ENCODE measurements at regions not wholly inside any gene's neighbourhood (a gene's known extent, or its start where the extent isn't known, plus 50 kb on each side); places are given as distances from the start of the nearest gene placed in this dataset.

DNA sequence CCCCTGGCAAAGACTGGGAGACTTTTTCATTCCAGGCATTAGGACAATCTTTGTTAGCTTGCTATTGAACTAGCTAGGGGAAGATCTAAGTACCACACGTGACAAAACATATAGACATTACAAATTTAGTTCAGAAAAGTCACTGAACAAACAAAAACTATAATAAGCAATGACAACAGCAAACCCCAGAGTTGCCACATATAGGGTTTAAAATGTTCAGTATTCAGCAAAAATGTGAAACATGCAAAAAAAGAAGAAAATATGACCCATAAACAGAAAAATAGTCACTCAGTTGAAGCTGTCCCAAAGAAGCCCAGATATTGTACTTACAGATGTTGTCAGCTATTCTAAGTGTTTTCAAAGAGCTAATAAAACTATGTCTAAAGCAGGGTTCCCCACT lies 431.1 kb upstream of the CDH2 start:
- TF ChIP-seq, protein P1, sequence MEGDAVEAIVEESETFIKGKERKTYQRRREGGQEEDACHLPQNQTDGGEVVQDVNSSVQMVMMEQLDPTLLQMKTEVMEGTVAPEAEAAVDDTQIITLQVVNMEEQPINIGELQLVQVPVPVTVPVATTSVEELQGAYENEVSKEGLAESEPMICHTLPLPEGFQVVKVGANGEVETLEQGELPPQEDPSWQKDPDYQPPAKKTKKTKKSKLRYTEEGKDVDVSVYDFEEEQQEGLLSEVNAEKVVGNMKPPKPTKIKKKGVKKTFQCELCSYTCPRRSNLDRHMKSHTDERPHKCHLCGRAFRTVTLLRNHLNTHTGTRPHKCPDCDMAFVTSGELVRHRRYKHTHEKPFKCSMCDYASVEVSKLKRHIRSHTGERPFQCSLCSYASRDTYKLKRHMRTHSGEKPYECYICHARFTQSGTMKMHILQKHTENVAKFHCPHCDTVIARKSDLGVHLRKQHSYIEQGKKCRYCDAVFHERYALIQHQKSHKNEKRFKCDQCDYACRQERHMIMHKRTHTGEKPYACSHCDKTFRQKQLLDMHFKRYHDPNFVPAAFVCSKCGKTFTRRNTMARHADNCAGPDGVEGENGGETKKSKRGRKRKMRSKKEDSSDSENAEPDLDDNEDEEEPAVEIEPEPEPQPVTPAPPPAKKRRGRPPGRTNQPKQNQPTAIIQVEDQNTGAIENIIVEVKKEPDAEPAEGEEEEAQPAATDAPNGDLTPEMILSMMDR (IDR thresholded peaks at IDR 0.05) = no peak
- no peak for TF ChIP-seq POLR2A (IDR thresholded peaks at IDR 0.05)
